Putamen (tissue), 1 donor: ENCODE measurements at regions not wholly inside any gene's neighbourhood (a gene's known extent, or its start where the extent isn't known, plus 50 kb on each side); places are given as distances from the start of the nearest gene placed in this dataset.
A peak's percentile ranks its signal among the peaks of the same experiment; 100 is the strongest.

ENCODE experiments used
- DNase-seq: peaks from one replicate; pipeline ENCODE4 v3.0.0-alpha.2; 2016; ENCODE audit warnings: low spot score

- DNase-seq, result no peak
Observed at GRCh38 chr6:98463038-98464000, 371.1 kb upstream of the POU3F2 start.

GRCh38 chr6:98467091-98467490, 367.3 kb upstream of the POU3F2 start:
- no peak for DNase-seq

GRCh38 chr6:98467902-98468301, 366.5 kb upstream of the POU3F2 start:
- no peak for DNase-seq

- no peak for DNase-seq
Observed at GRCh38 chr6:98469141-98469540, 365.2 kb upstream of the POU3F2 start.

GRCh38 chr6:98470821-98471220, 363.6 kb upstream of the POU3F2 start:
- no peak for DNase-seq

DNA sequence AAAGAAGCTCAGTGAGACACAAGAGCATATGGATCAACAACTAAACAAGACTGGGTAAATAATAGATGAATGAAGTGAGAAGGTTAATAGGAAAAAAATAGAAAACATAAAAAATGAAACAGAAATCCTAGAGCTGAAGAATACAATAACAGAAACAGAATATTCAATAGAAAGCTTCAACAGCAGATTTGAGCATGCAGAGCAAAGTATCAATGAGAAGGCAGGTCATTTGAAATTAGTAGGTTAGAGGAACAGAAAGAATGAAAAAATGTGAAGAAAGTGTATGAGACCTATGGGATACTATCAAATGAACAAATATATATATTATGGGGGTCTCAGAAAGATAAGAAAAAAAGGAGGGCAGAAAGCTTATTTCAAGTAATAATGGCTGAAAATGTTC, 362.9 kb upstream of the POU3F2 start:
- no peak for DNase-seq

DNA sequence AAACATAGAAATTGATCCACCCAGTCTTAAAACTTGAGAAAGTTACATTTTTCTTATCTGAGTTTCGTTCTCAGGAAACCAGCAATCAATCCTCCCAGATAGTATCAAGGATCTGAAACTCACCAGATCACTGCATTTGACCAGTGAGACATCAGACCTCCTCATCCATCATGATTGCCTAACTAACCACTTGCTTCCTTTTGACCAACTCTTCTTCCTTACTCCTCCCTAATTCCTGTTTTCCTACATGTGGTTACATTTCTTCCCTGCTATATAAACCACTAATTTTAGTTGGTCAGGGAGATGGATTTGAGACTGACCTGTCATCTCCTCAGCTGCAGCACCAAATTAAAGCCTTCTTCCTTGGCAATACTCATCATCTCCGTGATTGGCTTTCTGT, 357.1 kb upstream of the POU3F2 start:
- DNase-seq, result no peak

DNA sequence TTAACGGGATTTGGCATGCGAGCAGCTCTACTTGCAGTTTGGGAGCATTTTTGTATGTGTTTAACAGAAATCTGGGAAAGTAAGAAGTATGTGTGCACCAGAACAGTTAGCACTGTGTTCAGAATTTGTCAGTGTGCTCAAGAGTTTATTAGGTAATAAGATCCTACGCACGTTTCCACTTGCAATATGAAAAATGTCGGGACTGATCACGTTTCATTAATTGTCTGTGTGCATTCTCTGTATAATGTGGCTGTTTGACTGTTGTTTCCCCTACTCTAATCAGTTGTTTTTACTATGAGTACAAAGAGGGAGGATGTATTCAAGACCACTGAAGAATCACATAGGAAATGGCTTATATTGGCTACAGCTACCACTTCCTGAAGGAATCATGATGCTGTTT, 349.7 kb upstream of the POU3F2 start:
- DNase-seq, result no peak

DNA sequence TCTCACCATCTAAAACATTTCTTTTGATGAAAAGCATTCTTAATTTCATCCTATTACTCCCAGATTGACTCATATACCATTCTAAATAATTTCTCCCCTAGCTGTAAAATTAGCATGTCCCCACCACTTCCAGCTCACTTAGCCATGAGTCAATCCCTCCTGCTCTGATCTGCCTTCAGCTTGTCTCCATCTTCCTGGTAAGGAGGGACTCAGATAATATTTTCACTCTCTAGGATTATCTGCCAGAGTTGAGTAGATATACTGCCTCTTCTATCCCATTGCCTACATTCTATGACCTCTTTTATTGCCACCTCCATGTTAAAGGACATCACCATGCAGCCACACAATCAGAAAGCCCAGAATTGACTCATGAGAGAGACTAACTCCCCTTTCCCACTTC, 348.8 kb upstream of the POU3F2 start:
- DNase-seq, result no peak

DNA sequence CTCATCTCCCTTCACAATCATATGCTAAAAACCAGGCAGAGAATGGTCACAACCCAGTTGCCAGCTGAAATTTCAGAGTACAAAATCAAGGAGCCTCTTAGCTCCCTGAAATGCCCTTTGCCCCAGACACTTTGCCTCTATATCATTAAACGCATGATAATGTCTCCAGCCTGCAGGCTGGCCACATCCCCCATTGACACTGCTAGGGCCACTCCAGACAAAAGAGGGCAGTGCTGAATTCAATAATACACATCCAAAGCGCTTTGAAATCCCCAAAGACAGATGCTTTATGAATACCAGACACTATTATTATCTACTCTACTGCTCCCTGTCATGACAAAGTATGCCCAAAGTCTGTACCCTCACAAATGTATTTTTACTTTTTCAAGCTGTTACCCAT, 348.3 kb upstream of the POU3F2 start:
- DNase-seq, result peak; percentile 10

- no peak for DNase-seq
Observed at GRCh38 chr6:98487612-98488011, 346.8 kb upstream of the POU3F2 start.

GRCh38 chr6:98498144-98498775, 336.1 kb upstream of the POU3F2 start:
- DNase-seq, result no peak

- DNase-seq, result no peak
Observed at GRCh38 chr6:98498866-98499265, 335.5 kb upstream of the POU3F2 start.

- no peak for DNase-seq
Observed at GRCh38 chr6:98514073-98514720, 320.2 kb upstream of the POU3F2 start.

DNA sequence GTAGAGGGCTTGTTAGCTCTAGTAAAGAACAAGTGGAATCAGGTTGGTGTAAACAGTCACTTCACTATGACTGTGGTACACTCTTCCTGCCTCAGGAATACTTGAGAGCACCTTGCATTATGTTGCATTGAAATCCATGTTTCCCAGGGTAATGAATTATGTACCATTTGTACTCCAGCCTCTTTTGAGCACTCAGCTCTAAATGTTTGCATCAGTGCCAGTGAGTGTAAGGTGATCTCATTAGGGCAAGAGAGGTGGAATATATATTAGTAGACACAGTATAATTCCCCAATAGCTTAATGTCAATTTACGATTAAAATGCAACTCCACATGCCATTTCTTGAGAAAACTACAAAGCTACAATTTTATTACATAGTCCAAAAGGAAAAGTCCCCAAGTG, 319.6 kb upstream of the POU3F2 start:
- no peak for DNase-seq

DNA sequence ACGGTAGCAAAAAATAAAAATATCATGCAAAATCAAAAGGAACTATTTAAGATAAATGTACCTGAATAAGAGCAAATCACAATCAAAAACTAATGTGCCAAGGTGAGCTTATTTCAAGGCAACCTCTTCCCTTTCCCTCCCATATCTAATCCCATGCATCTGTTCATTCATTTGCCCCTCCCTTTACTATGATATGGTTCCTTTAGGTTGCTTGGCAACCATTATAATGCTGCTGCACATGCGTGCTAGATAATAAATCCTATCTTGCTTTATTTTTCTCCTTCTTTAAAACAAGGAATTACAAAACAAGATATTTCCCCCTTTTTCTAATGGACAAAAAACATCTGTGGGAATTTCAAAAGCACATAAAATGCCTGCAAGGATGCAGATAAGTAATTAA, 318.2 kb upstream of the POU3F2 start:
- DNase-seq, result no peak

- no peak for DNase-seq
Observed at GRCh38 chr6:98516866-98517265, 317.5 kb upstream of the POU3F2 start.

DNA sequence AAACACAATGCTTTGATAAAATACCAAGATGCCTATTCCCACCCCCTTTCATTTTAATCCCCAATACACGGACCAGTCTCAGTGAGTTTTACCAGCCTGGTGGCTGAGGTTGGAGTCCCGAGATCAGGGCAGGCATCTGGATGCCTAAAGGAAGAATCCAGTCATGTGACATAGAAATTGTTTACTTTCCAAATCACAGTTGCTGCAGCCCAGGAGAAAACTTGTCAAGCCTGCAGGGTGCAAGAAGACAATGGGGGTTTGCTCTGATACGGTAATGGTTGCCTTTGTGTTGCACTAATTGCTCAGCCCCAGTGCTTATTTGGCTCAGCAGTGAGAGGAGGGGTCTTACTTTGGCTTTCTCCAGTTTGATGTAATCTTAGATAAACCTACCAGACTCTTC, 308.5 kb upstream of the POU3F2 start:
- DNase-seq, result no peak

GRCh38 chr6:98526465-98526864, 307.9 kb upstream of the POU3F2 start:
- DNase-seq, result no peak

DNA sequence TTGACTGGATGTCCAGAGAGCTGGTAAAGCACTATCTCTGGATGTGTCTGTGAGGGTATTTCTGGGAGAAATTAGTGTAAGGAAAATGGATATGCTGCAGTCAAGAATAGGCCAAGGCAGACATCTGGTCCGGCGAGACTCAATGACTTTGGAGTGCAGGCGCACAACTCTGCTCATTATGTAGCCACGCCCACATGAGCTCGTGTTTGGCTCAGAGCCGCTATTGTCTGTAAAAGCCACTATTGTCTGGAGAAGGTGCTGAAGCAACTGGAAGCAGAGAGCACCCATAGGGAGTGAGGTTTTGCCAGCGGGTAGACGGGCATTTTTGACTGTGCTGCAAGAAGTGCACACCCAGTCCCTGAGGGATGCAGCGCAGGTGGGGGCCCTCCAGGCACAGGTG, 305.0 kb upstream of the POU3F2 start:
- peak; percentile 71 for DNase-seq

DNA sequence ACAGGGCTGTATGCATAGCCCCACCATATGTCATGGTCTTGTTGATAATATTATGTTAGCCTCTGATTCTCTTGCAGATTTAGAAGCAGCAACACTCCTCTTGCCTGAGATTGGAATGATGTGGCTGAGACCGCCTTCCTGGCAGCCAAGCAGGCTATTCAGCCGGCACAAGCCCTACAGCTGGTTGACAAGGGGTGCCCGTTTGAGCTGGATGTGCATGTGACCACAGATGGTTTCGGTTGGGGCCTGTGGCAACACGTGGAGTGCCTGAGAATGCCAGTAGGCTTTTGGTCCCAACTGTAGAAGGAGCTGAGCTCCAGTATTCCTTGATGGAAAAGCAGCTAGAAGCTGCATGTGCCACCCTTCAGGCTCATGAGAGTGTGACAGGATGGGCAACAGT, 303.6 kb upstream of the POU3F2 start:
- DNase-seq, result peak; percentile 26

GRCh38 chr6:98532004-98532403, 302.4 kb upstream of the POU3F2 start:
- no peak for DNase-seq

DNA sequence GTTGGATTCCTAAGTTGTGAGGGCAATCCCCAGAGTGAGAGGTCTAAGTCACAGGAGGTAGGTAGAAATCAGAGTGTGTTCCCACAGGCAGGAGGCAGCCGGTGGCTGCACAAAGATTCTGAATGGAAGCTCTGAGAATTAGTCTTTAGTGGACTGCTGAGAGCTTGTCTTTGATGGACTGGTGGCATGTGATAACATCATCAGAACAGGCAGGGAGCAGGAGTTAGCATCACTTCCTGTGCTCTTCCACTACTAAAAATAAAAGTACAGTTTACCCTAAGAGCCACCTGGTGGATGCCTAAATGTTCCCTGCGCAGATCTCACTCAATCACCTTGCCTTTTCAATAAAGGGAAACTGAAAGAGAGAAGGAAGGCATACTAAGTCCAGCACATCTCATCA, 294.6 kb upstream of the POU3F2 start:
- DNase-seq, result no peak
